NOMO-1 (cell line): ENCODE measurements at regions not wholly inside any gene's neighbourhood (a gene's known extent, or its start where the extent isn't known, plus 50 kb on each side); places are given as distances from the start of the nearest gene placed in this dataset.
"Not testable (repeated sequence)": the region's sequence is repeated elsewhere in the genome, so short reads cannot be mapped to it uniquely, and the experiment has no call there.

Experiments used
- DNase-seq, 2 experiments: peaks; one replicate each; lab custom pipeline; 2025; ENCODE audit not compliant: unreplicated experiment in 2 of 2; lab: John Stamatoyannopoulos, UW

DNA sequence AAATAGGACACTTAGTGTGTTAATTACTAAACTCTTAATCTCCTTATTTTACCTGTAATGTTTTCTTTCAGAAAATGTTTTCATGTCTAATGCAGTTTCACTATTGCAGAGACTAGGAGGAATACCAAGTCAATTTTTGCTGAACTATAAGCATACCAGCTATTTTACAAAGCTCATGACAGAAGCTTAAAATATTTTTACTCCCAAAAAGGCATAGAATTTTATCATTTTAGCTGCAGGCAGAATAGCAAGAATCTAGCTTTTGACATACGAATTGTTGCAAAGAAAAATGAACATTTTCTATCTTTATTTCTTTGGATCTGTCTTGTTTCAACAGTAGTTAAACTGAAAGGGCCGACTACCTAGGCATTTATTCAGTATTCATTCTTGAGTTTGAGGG is 366.9 kb downstream of the FAT3 start:
- no peak for DNase-seq

DNA sequence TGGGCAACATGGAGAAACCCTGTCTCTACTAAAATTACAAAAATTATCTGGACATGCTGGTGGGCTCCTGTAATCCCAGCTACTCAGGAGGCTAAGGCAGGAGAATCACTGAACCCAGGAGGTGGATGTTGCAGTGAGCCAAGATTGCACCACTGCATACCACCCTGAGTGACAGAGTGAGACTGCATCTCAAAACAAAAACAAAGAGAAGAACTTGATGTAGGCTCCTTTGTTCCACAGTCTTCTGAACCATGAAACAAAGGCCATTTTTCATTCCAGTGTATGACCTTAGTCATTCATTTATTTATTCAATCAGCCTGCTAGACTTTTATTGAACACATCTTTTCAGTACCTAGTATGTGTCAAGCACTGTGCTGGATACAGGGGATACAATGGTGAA is 369.6 kb downstream of the FAT3 start:
- no peak for DNase-seq

DNA sequence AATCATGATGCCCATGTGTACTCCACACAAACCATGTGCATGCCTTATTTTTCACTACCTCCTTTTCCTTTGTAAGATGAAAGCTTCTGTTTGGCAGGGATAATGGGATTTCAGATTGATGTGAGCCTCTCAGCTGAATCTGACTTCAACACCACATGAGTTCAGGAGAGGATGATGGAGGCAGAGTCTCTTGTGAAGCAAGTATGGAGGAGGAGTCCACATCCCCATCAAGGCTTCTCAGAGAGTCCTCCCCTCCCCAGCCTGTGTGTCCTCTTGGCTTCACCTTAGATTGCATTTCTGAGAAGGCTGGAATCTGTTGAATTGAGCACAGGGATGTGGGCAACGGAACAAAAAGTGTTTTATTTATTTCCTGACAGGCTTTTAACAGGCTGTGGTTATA is 370.4 kb downstream of the FAT3 start:
- no peak for DNase-seq

DNA sequence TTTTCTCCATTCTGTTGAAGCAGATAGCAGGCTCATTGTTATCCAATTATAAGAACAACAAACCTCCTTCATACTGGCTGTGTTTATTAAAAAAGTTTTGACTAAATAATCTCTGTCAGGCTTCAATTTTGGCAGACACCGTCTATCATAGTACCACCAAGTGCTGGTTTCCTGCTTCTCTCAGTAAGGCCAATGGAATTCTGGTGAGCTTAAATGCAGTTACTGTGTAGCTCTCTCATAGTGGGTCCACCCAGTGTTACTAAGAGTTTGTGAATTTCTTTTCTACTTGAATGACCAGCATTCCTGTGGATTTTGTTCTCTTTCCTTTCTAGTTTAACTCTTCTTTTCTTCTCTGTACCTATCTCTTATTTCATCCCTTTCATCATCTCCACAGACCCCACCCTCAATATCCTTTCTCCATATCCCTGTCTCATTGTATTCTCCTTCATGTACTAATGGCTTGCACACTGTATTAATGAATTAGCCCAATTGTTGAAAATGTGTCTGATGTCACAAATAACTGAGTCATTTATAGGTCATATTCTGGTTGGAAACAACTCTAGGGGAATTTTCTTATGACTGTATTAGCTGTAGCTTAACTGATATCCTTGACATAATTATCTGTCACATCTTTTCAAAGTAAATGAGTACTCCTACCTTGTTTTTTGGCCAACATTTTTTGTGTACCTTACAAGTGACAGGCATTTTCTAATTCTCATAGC is 372.1 kb downstream of the FAT3 start:
- no peak for DNase-seq

DNA sequence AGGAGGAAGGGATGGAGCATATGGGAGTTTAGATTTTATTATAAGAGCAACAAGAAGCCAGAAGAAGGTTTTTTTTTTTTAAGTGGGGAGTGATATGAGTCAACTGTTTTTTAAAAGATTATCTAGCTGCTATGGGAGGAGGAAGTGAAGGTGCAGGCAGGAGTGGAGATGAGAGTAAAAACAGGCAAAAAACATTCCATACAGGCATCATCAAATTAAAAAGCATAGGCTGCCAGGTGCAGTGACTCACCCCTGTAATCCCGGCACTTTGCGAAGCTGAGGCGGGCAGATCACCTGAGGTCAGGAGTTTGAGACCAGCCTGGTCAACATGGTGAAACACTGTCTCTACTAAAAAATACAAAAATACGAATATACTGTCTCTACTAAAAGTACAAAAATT is 368.4 kb upstream of the MTNR1B start:
- no peak for DNase-seq

DNA sequence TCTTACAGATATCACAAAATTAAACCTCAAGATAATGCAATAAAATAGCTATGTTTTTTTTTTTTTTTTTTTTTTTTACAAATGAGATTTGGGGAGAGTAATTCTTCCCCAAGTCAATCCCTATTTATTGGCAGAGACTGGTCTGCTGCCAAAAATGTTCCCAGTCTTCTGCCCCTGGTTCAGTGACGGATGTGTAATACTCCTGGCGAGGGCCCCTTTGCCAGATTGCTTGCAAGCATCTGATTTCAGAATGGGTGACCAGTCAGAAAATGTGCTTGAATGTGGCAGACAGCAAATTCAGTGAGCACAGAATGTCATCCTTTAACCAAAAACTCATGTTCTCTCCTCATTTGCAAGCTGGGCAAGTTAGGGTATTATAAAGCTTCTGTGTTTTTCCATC is 363.8 kb upstream of the MTNR1B start:
- no peak for DNase-seq

DNA sequence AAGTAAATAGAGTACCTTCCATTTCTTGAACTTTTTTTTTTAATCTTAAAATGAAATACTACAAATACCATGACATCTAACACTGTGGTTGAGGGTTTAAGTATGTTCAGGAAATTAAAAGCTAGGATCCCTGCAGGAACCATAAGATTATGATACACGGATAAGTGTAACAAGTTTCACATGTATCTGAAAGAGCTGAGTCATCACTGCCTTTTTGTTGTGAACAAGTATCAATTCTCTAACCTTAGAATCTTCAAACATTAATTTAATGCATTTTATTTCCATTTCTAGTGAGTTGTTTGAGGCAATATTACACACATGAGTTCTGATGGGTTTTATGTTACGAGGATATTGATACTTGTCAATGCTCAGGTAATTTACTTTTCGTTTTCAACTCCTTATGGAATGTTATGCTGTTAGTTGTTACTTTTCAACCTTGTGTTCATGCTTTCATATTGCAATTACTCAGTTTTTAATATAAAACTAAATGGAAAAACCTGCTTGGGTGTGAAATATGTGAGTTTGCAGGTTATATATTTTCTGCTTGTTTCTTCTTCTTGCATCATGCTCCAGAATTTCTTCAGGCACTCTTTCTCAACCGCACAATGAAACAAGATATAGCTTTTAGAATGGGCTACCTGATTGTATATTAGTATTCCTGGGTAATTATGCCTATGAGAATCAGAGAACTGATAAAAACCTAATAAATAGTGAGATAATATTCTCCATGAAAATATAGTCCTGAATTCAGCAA is 361.3 kb upstream of the MTNR1B start:
- DNase-seq = no peak

DNA sequence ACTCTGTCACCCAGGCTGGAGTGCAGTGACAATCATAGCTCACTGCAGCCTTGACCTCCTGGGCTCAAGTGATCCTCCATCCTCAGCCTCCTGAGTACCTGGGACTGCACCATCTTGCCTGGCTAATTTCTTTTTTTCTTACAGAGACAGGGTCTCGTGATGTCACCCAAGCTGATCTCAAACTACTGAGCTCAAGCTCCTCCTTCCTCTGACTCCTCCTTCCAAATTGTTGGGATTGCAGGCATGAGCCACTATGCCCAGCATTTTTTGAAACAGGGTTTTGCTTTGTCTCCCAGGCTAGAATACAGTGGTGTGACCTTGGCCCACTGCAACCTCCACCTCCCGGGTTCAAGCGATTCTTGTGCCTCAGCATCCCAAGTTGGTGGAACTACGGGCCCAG is 358.3 kb upstream of the MTNR1B start:
- no peak for DNase-seq

DNA sequence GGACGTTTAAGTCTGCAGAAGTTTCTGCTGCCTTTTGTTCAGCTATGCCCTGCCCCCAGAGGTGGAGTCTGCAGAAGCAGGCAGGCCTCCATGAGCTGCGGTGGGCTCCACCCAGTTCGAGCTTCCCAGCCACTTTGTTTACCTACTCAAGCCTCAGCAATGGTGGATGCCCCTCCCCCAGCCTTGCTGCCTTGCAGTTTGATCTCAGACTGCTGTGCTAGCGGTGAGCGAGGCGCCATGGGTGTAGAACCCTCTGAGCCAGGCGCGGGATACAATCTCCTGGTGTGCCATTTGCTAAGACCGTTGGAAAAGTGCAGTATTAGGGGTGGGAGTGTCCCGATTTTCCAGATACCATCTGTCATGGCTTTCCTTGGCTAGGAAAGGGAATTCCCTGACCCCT is 351.4 kb upstream of the MTNR1B start:
- DNase-seq = not testable (repeated sequence)

DNA sequence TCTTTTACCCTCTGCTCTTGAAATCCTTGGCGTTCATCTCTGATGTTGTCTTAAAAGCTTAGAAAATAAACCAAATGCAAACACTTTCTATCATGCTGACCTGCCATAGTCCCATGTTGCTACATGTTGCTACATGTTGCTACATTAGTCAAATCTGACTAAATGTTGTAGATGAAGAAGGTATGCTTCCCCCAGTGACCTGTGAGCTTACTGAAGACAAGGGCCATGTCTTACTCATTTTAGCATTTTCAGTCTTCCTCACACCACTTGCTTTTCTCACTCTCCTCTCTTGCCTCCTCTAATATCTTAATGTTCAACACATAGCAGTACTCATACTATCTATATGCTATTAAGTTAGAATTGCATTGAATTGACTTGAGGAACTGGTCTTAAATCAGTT is 346.4 kb upstream of the MTNR1B start:
- DNase-seq = no peak

DNA sequence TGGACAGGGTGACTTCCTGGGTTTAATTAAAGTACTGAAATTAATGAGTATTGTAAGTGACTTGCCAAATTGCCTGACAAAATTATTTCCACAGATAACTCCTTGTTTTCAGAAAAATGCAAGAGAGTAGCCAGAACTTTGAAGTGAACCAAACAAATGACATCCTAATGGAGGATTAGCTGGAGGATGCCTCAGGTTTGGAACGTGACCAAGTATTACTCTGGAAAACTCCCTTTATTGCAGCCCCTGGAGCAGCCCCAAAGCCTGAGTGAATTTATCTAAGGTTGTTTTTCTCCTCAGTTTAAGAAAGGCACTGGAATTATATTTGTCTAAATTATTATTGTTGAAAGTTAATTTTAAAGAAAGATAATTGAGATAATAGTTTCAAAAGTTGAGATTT is 343.6 kb upstream of the MTNR1B start:
- DNase-seq = no peak

DNA sequence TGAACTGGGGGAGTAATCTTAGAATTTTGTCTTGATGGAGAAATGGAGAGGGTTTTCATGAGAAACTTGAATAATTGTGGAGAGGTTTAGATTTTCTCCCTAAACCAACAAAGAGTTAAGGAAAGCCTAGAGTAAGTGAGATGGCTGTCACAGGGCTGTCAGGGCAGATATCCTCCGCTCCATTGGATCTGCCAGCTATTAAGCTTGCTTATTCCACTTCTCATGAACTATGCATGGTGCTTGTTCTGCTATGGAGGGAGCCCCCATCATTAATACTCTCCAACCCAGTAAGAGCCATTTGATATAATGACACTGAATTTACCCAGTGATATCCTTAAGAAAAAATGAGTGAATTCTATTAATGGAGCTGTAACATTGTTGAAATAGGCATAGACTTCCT is 342.8 kb upstream of the MTNR1B start:
- no peak for DNase-seq

DNA sequence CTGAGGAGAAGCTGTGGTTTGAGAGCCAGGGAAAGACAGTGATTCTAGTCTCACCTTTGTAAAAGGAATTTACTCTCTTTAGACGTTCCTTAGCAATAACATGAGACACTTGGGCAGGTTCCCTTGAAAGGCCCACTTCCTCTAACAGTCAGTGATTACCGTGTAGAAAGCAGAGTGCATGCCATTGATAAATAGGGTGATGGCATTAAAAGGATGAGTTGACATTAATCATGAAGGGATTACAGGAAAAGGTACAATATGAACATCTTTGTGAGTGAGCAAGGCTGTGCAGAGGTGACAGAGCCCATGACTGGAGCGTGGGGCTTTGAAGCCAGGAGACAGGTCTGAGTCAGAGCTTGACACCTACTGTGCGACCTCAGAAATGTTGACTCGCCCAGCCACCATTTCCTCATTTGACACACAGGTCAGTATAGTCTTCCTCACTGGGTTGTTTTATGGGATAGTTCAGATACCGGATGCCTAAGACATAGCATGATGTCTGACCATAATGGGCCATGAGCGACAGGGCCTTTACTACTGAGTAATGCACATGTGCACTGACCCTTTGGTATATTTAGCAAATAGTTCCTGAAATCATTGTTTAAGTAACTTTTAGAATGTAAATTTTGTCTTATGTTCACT is 341.7 kb upstream of the MTNR1B start:
- DNase-seq = no peak

DNA sequence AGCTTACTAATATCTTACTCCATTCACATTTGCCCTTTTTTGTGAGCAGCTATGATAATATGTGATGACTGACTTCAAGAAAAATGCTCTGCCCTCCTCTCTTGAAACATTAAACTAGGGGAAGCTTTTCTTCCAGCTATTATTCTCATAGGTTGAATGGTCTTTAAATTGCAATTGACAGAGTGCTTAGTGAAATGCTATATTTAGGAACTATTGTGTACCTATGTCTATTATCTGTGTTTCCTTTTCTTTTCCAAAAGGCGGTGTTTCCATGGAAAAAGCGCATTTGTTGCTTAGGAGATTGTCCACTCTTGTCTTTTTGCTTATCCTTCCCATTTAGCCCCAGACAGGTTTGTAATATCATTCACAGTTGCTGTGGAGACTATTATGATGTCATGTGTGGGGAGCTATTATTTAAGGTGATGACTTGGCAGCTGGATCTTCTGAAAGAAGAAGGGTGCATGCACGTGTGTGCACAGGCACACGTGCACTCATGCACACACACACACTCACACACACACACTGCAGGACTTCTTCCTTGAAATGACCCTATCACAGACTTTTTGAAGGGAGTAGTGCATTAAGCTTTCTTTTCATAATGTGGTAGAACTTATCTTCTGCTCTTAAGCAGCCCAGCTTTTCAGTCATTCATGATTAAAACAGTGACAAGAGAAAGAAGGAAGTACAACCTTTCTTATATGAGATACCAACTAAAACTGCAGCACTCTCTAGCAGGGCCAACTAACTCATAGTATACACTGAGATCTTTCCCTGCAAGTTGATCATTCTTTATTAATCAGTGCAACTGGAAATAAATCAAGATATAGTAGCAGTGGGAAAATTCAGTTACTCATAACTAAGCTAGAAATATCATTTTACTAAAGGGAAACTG is 340.8 kb upstream of the MTNR1B start:
- DNase-seq = no peak

DNA sequence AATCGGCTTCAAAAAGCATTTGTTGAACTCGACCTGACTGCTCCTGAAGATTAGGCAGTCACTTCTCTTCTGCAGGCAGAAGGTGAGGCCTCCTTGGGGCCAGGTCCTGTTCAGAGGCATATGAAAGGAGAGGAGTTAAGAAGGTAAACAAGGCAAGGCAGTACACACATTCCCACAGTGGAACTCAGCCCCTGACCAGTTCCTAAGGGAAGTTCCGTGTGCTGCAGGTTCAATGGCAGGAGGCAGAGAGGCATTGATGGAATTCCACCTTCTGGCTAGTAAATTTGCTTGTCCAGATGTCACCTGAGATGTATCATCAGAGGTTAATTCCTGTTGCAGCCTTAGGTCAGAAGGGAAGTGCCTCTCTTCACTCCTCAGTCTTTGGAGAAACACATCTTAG is 337.0 kb upstream of the MTNR1B start:
- DNase-seq = no peak

DNA sequence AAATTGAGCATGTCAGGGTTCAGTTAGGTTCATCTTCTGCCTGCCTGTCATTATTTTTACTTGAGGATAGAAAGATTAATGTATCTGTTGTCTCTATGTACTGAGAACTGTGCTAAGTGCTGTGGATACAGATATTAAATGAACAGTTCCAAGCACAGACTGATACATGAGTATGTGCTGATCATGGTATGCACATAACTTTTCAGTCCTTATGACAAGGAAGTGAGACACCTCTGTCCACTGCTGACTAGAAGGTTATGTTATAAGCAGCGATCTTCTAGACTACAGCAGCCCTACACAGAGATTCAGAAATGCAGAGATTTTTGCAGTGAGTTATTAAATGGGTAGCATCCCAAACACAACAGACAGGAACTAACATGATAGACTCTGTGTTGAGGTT is 335.6 kb upstream of the MTNR1B start:
- DNase-seq = no peak

DNA sequence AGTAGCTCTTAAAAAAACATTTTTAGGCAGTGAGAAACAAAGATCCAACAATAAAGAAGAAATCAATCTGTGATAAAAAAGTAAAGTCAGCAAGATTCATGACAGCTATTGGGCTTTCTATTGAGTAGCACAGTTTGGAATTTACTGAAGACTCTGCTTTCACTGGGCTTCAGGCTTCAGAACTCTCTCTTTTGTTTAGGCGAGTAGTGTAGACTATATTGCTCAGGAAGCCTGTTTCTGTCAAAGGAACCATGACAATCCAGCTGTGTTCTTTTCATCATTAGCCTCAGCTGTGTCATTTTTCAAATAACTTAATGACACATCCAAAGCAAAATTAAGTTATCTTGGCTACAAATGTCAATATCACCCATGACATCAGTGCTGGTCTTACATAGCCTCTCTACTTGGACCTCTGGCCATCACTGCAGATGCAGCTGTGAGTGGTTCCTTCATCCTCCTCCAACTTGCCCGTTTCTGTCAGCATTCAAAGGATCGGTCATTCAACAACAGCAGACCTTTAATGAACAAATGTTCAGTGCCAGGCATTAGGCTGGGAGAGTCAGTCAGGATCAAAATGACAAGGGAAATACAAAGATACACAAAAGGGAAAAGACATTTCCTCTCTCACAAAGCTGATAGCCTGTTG is 332.8 kb upstream of the MTNR1B start:
- DNase-seq = no peak

DNA sequence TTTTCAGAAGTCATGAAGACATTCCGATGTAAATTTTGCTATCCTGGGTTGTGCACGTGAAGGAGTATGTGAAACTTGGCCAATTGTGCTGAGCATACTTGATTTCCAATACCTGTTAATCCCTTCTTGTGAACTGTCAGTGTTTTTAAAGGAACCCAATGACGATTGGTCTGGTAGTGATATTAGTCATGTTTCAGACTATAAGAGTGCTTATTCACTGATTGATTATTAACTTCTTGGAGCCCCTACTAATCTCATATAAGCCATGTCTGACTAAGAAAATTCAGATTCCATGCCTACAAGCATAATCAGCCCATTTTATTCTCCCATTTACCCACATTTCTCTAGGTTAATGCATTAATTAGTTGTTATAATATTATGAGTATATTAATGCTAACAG is 330.8 kb upstream of the MTNR1B start:
- no peak for DNase-seq

DNA sequence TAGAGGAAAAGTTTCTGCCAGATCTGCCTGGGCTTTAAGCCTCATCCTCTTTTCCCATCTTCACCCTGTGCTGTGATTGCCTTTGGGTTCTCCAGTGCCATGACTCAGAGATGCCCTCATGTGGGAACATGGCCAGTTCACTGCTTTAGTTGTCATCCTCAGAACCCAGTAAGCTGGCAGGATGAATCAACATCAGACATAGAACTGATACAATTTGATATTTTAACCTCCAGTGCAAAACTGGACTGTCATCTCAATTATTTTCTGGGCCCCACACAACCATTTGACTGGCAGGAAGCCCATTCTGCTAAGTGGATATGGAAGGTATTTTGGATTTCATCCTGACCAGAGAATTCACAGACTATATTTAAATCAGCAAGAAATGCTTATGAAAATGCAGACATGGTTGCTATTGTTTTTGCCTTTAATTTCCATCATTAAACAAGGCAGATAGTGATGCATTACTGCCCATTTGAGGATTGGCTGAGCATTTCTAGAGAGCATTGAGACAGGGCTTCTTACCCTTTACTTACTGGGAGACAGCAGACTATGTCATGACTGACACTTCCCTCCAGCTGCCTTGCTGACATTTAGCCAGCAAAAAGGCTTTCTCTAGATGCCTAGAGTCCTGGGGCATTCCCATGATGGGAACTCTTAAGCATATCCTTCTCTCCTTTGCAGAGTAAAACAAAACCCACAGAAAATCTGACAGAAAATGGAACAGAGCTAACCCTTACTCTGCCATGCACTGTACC is 327.1 kb upstream of the MTNR1B start:
- no peak for DNase-seq

DNA sequence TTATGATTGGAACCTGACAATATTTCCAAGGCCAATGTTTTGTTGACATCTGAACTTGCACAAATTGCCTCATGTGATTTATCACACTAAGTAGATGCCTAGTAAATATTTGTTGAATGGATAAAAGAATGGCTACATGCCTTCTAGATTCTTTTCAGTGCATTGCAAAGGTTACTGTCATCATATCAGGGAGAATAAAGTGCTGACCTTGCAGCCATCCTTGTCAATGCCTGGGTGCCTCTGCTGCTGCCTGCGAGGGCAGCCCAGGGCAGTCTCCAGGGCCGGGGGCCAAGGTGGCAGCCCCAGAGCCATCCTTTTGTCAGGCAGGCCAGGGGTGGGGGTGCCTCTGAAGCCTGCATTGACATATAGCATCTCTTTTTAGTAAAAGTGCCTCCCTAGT is 325.6 kb upstream of the MTNR1B start:
- no peak for DNase-seq
